ENCODE measurements at regions not wholly inside any gene's neighbourhood (a gene's known extent, or its start where the extent isn't known, plus 50 kb on each side); places are given as distances from the start of the nearest gene placed in this dataset.
A peak's percentile ranks its signal among the peaks of the same experiment; 100 is the strongest.

GRCh38 chr21:36246080-36246631, 73.8 kb upstream of the MORC3 start:
- FAIRE-seq (no peak), DNase-seq (ENCODE audit: extremely low read depth in 1 of 4, low spot score in 3 of 4) (no peak), ATAC-seq (no peak)
- no peak overlapping the region for H3K4me3 ChIP-seq
- no peaks in the 10 kb centered on the region for H3K79me2 ChIP-seq (ENCODE audit: control insufficient read depth, insufficient read depth, low read length)
- no peak overlapping the region for H2AFZ ChIP-seq (ENCODE audit: low read depth, low read length)
- no peaks in the 10 kb centered on the region for H3K36me3 ChIP-seq (ENCODE audit: control insufficient read depth, insufficient read depth, low read length)
- in situ Hi-C loops (cut with MboI), result no loop called here
- TF ChIP-seq CEBPG (CRISPR knock-in tag; IDR thresholded peaks at IDR 0.05) (no peak), CEBPG (tag; conservative IDR thresholded peaks at IDR 0.05 in 1 of 2, IDR thresholded peaks at IDR 0.05 in 1 of 2) (no peak)
- no peak overlapping the region for H3K27ac ChIP-seq (ENCODE audit: extremely low read depth, low read depth, low read length)
- H3K9me1 ChIP-seq (ENCODE audit: control insufficient read depth, insufficient read depth, low read length), result no peaks in the 10 kb centered on the region
- H3K9ac ChIP-seq (ENCODE audit: insufficient read depth in 1 of 2, low read depth in 2 of 2, low read length in 2 of 2), result no peak overlapping the region
- intact Hi-C loops (cut with micrococcal nuclease), result loop anchor here (5.0 kb wide), 1 partner anchor 86 kb away; no protein-coding TSS in a partner anchor
- POLR2A ChIA-PET, result interaction anchor here (0.5 to 1.7 kb wide), 10 partner anchors 8 to 154 kb away, joined by 3 to 5 read pairs (median 3); partner anchors contain the start of gene MORC3
- H3K4me2 ChIP-seq (ENCODE audit: insufficient read depth, low read length), result peak overlapping the region; percentile 9; the same call in 1 of the 2 replicates
- peaks cover 0 to 8% of the 10 kb centered on the region in 2 experiments; a peak in 2 of 5 replicates for H3K4me1 ChIP-seq (replicated peaks in 1 of 2; ENCODE audit: control insufficient read depth in 2 of 2, insufficient read depth in 2 of 2, low read length in 2 of 2)
- BruUV-seq (replicated peaks), result no TSS peak
- H3K9me3 ChIP-seq (replicated peaks; ENCODE audit: control insufficient read depth, insufficient read depth, low read depth, low read length), result no peaks in the 10 kb centered on the region
- H3K27me3 ChIP-seq (ENCODE audit: control insufficient read depth in 2 of 2, insufficient read depth in 2 of 2, low read length in 2 of 2), result peaks cover 46 to 64% of the 10 kb centered on the region in 2 experiments
- 22% methylated on average over 23 of the region's 23 CpGs for WGBS (ENCODE audit: insufficient coverage, low coverage, missing lambda C conversion rate)
- CTCF ChIA-PET (ENCODE audit: low intra/inter-chr PET ratio), result interaction anchor here (0.7 kb wide), 1 partner anchor 143 kb away, joined by 3 read pairs; no protein-coding TSS in a partner anchor
- H4K20me1 ChIP-seq (replicated peaks; ENCODE audit: control insufficient read depth, insufficient read depth, low read length), result no peaks in the 10 kb centered on the region; the same call in 1 of the 2 replicates

- Histone ChIP-seq H3K4me3 (no peak overlapping the region), H3K9me1 (ENCODE audit: control insufficient read depth, insufficient read depth, low read length) (no peaks in the 10 kb centered on the region), H4K20me1 (replicated peaks; ENCODE audit: control insufficient read depth, insufficient read depth, low read length) (no peaks in the 10 kb centered on the region; the same call in 1 of the 2 replicates), H3K4me1 (replicated peaks in 1 of 2; ENCODE audit: control insufficient read depth in 2 of 2, insufficient read depth in 2 of 2, low read length in 2 of 2) (peaks cover 0 to 8% of the 10 kb centered on the region in 2 experiments; a peak in 2 of 5 replicates), H3K9me3 (replicated peaks; ENCODE audit: control insufficient read depth, insufficient read depth, low read depth, low read length) (no peaks in the 10 kb centered on the region), H2AFZ (ENCODE audit: low read depth, low read length) (no peak overlapping the region), H3K36me3 (ENCODE audit: control insufficient read depth, insufficient read depth, low read length) (no peaks in the 10 kb centered on the region), H3K27ac (ENCODE audit: extremely low read depth, low read depth, low read length) (no peak overlapping the region), H3K79me2 (ENCODE audit: control insufficient read depth, insufficient read depth, low read length) (no peaks in the 10 kb centered on the region), H3K9ac (ENCODE audit: insufficient read depth in 1 of 2, low read depth in 2 of 2, low read length in 2 of 2) (no peak overlapping the region), H3K27me3 (ENCODE audit: control insufficient read depth in 2 of 2, insufficient read depth in 2 of 2, low read length in 2 of 2) (peaks cover 49 to 66% of the 10 kb centered on the region in 2 experiments), H3K4me2 (ENCODE audit: insufficient read depth, low read length) (no peak overlapping the region)
- intact Hi-C loops (cut with micrococcal nuclease) (loop anchor here (1.0 to 5.0 kb wide), 2 partner anchors 28 to 85 kb away; no protein-coding TSS in a partner anchor), in situ Hi-C loops (cut with MboI) (no loop called here)
- FAIRE-seq, result no peak
- no peak for TF ChIP-seq ZNF408 (CRISPR knock-in tag; IDR thresholded peaks at IDR 0.05; ENCODE audit: low read depth)
- TF ChIP-seq FUS (optimal IDR thresholded peaks at IDR 0.05; ENCODE audit: low read depth, low read length), result no peak
- TF ChIP-seq E2F3 (CRISPR knock-in tag; IDR thresholded peaks at IDR 0.05), result no peak
- no peak for TF ChIP-seq BMI1 (IDR thresholded peaks at IDR 0.05; ENCODE audit: low read length)
- no peak for TF ChIP-seq BACH1 (tag; IDR thresholded peaks at IDR 0.05)
- no peak for TF ChIP-seq NCOA4 (IDR thresholded peaks at IDR 0.05; ENCODE audit: partially characterized antibody)
- TF ChIP-seq ZBTB43 (CRISPR knock-in tag; IDR thresholded peaks at IDR 0.05), result no peak
- no peak for TF ChIP-seq RFX7 (CRISPR knock-in tag; IDR thresholded peaks at IDR 0.05)
- 10% methylated on average over 8 of the region's 8 CpGs for WGBS (ENCODE audit: insufficient coverage, low coverage, missing lambda C conversion rate)
- POLR2A ChIA-PET, result interaction anchor here (0.6 to 0.9 kb wide), 2 partner anchors 18 to 76 kb away, joined by 3 to 5 read pairs; no protein-coding TSS in a partner anchor
- BruUV-seq (replicated peaks), result no TSS peak
- no peak for ATAC-seq
- no peak for DNase-seq (ENCODE audit: extremely low read depth in 1 of 4, low spot score in 3 of 4)
- CTCF ChIA-PET (ENCODE audit: low intra/inter-chr PET ratio), result no interaction called here
These were observed 72.5 kb upstream of the MORC3 start for GRCh38 chr21:36247316-36248010.

Data from K562 (cell line).